Hematopoietic multipotent progenitor cell treated with erythropoietin and hydrocortisone succinate and interleukin-3 and kit ligand, for 4 days (in vitro differentiated cells): ENCODE measurements at regions not wholly inside any gene's neighbourhood (a gene's known extent, or its start where the extent isn't known, plus 50 kb on each side); places are given as distances from the start of the nearest gene placed in this dataset.

ENCODE experiments used
- DNase-seq: peaks from one replicate; pipeline ENCODE4 v3.0.0-alpha.2; 2015

DNA sequence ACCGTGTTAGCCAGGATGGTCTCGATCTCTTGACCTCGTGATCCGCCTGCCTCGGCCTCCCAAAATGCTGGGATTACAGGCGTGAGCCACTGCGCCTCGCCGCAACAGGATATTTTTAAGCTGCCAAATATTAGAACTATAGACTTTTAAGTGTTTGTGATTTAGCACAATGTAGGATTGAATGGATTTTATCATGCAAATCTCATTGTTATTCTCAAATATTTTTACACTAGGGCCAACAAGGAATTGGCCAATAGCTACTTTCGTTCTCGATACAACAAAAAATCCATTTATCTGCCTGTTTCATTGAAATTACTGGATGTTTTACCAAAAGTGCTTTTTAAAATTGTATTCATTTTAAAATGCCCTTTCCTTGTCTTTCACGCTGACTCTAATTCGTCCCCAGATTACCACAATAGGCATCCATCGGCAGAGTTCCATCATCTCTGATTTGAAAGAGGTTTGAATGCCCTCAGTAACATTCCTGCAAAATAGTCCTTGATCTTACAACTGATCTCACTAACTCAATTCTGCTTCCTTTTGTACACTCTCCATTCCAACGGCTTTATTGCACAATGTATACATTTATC is 99.6 kb upstream of the ROBO2 start:
- DNase-seq, result no peak

DNA sequence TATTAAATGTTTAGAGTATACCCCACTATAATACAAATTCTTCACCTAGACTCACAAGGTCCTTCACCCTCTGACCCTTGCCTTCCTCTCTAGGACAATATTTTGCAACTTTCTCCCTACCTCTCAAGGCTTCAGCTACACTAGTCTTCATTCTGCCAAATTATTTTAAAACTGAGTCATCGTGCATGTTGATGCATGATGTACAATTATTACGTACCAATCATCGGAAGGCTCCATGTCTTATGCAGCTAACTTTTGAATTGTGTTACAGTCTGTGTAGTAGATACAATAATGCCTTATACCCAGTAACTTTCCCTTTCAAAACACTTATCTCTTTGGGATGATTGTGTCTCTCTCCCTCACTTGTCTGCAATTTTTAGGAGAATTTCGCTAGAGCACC is 98.5 kb upstream of the ROBO2 start:
- no peak for DNase-seq

DNA sequence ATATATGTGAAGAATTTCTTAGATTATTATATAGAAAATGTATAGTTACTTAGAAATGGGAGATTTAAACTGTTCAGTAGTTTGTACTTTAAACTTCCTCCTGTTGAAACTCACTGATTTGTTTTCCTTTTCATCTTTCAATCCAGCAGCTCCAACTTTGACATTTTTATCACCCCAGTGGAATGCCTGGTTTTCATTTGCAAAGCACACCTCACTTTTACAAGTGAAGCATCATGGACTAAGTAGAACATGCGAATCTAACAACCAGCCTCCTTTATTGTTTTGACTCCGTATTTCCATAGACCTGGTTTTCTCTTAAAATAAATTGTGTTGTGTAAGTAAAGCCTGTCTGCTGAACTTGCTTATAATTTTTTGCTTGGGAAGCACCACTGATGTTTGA is 97.8 kb upstream of the ROBO2 start:
- DNase-seq, result no peak

DNA sequence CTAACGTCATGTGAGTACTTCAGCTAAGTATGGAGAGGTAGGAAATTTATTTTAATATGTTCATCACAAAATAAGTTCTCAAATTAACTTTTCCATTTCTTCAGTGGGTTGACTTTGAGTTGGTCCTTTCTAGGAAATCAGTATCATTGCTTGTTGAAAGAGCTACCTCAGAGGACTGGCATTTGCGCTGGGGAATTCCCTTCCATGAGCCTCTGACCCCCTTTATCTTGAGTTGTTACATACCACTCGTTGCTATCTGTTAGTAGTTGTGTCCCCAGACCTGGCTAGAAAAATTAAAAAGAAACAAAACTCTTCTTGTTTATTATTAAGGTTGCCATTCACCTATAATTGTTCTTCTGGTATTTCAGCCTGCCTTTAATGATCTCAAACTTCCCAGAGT is 96.8 kb upstream of the ROBO2 start:
- DNase-seq, result no peak

DNA sequence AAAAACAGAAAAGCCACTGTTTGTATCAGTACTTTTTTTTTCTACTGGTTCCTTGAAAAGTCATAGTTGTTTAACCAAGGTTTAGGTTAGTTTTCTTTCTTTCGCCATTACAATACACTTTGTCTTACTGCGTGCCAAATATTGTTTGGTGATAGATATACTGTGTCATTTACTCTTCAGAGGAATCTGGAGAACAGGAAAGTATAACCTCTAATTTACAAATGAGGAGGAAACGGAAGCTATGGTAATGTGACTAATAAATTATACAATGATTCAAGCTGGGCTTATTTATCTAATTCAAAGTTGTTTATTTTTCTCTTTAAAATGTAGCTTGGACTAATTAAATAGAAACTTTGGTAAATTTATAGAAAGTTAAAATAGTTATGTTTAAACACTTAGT is 96.2 kb upstream of the ROBO2 start:
- no peak for DNase-seq

DNA sequence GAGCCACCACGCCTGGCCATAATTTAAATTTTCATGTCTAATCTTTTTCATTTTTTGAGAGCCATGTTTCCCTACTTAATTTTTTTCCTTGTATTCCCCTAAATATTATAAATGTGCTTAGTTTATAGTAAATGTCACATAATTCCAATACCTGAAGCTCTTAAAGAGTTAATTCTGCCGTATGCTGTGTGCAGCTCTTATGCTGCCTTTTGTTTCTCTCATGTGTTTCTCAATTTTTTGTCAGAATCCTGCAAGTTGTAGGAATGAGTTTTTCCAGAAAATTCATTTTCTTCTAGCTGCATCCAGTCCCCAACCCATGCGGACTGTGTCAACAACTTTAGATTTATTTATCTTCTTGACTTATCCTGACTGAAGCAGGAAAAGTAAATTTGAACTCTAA is 90.9 kb upstream of the ROBO2 start:
- DNase-seq, result no peak

DNA sequence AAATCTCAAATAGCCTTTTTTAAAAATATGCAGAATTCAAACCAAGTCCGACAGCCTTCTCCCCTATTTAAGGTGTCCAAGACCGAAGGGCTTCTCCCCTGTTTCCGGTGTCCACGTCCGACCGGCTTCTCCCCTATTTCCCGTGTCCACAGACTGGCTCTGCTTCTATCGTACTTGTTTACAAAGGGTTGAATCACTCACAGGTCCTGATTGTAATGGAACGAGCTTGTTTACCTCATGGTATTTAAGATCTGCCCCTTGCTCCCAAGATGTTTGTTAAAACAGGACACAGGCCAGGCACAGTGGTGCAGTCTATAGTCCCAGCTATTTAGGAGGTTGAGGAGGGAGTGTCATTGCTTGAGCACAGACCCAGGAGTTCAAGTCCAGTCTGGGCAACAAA is 90.4 kb upstream of the ROBO2 start:
- no peak for DNase-seq

DNA sequence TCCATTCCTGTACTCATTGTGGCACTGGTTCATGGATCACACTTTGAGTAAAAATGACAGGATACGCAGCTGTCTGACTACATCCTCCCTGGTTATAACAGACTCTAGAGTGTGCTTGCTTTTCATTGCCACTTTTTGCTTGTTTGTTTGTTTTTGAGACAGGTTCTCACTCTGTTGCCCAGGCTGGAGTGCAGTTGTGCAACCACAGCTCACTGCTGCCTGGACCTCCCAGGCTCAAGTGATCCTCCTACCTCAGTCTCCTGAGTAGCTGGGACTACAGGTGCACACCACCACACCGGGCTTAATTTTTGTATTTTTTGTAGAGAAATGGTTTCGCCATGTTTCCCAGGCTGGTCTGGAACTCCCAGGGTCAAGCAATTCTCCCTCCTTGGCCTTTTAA is 89.3 kb upstream of the ROBO2 start:
- no peak for DNase-seq

DNA sequence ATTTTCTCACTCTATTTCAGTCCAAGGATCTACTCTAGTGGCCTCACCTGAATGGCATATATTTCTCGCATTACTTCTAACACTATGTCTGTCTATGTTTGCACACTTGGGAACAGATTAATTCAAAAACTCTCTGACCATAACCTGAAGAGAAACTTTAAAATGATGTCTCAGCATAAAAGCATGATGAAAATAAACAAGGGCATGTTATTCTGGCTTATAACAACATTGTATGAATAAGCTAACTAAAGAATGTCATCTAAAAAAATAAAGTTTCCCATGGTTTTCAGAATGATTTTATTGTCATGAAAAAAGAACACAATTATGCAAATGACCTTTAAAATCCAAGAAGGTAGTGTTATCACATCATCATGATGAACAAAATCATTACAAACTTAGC is 85.5 kb upstream of the ROBO2 start:
- DNase-seq, result no peak

DNA sequence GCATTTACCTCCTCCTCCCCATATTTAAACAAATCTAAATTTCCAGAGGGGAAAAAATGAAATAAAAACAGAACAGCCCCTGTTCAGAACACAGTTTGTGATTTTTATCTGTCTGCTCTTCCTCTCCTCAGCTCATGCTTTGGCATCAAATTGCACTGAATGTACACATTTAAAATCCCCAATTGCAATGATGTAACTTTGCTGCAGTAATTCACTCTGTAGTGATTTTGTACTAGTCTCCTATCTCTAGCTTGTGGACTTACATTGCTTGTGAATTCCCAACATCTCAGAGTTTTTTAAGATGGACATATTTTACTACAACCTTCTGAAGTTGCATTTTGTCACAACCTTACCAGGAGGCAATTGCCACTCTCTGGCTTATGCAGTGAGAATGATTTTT is 81.6 kb upstream of the ROBO2 start:
- no peak for DNase-seq

DNA sequence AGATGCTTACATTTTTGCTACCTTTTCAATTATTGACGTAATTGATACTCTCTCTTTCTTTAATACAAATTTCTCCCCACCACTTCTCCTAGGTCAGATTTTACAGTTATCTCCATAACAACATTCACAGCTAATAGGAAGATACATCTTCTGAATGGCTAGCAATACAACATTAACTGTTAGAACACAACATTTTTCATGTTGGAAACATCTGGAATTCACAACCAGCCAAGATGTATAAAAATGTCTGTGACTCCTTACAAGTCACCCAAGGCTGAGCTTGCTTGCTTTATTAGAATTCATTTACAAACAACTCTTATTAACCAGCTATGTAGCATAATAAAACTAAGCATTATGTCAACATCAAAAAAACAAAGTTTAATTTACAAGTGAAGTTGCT is 81.0 kb upstream of the ROBO2 start:
- no peak for DNase-seq

DNA sequence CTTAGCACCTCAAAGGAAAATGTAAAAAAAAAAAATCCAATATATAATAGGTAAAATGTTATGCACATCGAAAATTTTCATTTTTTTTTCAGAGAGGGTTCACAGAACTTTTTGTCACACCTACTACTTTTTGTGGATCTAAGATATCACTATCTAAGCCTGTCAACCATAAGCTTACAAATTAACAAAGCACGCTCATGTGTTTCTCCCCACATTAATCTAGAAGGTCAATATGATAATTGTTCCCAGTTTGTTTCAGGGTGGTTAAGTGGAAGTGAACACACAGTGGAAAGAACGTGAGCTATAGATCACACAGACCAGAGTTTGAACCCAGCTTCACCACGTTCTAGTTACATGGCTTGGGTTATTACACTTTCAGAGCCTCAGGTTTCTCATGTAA is 78.6 kb upstream of the ROBO2 start:
- DNase-seq, result no peak

DNA sequence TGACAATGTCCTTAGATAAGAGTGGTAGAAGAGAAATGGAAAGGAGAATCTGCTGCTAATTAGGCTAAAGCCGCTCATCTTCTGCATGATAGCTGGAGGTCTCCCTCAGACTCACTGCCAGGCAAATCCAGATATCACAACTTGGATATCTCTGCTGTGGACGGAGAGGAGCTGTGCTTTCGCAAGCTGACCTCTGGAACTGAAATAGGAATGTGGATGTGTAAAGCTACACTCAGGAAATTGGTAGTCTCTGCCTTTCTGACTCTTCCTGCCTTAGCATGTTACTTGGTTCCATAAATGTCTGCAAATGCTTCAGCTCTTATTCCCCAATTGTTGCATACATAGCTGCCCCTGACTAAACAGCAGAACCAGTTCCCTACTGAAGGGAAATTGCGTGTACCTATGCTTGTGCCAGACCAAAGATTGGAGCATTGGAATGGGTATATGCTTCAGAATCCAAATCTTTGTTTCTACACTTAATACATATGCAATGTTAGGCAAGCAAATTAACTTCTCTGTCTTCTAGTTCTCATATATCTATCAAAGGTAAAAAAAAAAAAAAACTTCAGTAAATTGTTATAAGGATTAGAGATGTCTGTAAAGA is 74.7 kb upstream of the ROBO2 start:
- no peak for DNase-seq

DNA sequence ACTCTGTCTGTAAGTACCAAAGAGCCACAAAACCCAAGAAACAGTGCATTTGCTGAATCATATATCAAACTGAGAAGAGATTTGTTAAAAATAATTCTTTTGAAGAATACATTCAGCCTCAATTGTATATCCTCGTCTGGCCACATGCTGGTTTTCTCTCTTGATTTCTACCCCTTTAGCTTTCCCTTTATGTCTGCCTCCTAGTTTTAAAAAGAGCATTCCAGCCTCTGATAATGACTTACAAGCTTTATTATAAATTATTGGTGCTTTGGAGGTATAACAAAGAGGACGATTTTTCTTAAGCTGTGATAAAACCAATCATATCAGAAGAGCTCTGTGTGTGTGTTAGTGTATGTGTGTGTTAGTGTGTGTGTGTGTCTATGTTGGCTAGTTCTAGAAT is 70.4 kb upstream of the ROBO2 start:
- DNase-seq, result no peak

DNA sequence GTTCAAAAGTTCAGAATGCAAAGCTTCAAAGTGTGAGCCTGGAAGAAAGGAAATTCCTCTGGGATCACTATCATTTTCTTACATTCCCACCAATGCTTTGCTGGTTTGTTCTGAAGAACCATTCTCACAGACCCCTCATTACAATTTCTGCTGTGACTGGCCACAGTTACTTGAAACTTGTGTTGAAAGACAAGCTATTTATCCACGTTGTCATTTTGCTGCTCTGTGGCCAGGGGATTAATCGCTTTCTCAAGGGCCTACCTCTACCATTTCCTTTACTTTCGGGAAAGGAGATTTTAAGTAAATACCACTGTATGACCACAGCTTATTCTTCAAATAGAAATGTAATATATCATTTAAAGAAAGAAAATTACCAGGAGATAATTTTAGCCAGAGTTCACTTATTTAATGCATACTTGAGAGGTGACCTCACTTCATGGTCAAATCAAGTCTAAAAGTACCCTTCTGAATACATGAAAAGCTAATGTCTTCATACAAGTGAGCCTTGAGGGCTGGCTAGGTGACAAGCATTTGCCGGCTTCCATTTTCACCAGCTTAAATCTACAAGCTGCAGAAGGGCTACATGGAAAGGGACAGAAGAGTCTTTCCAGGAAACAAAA is 69.8 kb upstream of the ROBO2 start:
- DNase-seq, result no peak

DNA sequence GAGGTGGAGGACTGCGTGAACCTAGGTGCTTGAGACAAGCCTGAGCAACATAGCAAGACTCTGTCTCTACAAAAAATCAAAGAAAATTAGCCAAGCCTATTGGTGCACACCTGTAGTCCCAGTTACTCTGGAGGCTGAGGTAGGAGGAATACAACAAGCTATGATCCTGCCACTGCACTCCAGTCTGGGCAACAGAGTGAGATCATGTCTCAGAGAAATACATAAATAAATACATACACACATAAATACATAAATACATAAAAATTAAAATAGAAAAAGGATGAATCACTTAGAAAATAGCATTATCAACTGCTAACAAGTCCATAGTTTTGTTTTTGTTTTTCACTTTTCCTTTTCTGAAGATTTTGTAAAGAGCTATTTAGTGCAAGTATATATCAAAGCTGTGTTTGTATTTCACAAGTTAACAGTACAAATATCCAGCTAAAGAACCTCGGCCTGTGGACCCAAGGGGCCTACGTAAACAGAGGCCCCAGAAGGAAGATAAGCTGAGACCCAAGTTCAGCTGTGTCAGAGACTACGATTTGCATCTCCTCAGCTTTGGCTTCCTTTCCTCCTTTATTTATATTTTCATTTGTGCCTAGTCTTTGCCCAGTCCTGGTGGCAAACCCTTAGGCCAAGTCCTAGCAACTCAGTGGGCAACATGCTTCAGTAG is 67.1 kb upstream of the ROBO2 start:
- DNase-seq, result no peak

DNA sequence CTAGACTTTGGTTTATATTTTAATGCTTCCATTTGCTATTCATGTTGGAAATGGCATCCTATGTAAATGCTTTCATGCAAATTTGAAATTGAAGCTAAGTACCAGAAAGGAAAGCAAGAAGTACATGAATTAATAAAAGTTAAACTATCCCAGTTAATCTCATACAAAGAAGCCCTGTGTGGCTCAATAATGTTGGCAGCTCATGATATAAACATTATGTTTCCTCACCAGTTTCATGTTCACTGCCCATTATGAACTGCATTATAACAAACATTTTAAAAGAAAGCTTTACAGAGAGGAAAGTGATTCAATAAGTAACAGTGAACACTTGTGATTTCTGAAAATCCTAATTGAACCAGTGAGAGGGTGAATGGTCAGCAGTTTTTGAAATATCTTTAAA is 62.9 kb upstream of the ROBO2 start:
- no peak for DNase-seq

DNA sequence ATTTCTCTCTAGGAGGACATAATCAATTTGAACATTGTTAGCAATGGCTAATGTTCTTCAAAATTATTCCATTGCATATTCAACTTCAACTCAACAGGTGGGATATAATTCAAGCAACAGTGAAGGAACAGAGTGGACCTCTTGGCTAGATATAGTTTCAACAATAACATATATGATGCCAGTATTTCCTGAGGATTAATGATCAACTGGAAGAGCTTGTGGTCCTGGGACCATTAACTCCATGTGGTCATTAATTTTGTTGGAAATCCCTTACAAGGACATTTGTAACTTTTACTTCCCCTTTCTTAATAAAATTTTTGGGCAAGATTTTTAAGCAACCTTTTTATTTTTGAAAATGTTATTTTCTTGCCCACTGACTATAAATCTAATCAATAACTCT is 54.3 kb upstream of the ROBO2 start:
- no peak for DNase-seq

DNA sequence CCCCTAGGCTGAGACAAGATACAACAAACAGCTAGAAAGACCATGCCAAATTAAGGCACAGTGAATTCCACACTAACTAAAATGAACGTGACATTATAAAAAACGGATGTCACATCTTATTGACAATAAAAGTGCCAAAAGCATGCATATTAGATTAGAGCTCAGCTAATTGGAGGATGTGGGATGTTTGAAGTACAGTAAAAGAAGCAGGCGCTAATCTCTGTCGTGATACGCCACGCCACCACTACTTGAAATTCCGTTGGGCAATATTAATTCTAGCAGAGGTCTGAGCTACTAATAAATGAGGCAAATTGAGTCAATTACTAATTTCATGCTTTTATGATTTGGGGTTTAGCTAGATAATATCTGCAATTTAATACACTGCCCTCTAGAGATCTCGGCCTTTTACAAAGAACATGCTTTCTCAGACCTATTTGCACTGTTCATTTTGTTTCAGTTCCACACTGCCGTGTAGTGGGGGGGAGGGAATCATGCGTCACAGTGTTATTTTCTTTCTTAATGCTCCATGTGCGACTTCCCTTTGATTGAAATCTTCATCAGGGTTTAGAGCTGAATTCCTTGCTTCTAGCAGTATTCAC is 52.9 kb upstream of the ROBO2 start:
- DNase-seq, result no peak
